HuH-7 (cell line): ENCODE measurements at regions not wholly inside any gene's neighbourhood (a gene's known extent, or its start where the extent isn't known, plus 50 kb on each side); places are given as distances from the start of the nearest gene placed in this dataset.
"Not testable (repeated sequence)": the region's sequence is repeated elsewhere in the genome, so short reads cannot be mapped to it uniquely, and the experiment has no call there.

Experiments used
- DNase-seq: peaks from one replicate; pipeline ENCODE4 v3.0.0; 2011; ENCODE audit warnings: low spot score

GRCh38 chr6:141877275-141877983, 255.3 kb upstream of the GJE1 start:
- peak; percentile 41 for DNase-seq

GRCh38 chr6:141874930-141875602, 257.7 kb upstream of the GJE1 start:
- no peak for DNase-seq

GRCh38 chr6:141869509-141869908, 263.2 kb upstream of the GJE1 start:
- not testable (repeated sequence) for DNase-seq

- no peak for DNase-seq
These were observed 265.0 kb upstream of the GJE1 start for GRCh38 chr6:141867767-141868166.

GRCh38 chr6:141866731-141867497, 265.8 kb upstream of the GJE1 start:
- DNase-seq: no peak

GRCh38 chr6:141851063-141851462, 281.7 kb upstream of the GJE1 start:
- DNase-seq: no peak

- no peak for DNase-seq
These were observed 284.5 kb upstream of the GJE1 start for GRCh38 chr6:141848029-141848890.

GRCh38 chr6:141846639-141847038, 286.1 kb upstream of the GJE1 start:
- no peak for DNase-seq

- DNase-seq: no peak
These were observed 289.4 kb upstream of the GJE1 start for GRCh38 chr6:141843178-141843834.

GRCh38 chr6:141833001-141833655, 299.6 kb upstream of the GJE1 start:
- no peak for DNase-seq

- no peak for DNase-seq
These were observed 302.2 kb upstream of the GJE1 start for GRCh38 chr6:141830530-141830929.

- no peak for DNase-seq
These were observed 303.0 kb upstream of the GJE1 start for GRCh38 chr6:141829566-141830360.

GRCh38 chr6:141824350-141824749, 308.4 kb upstream of the GJE1 start:
- no peak for DNase-seq

GRCh38 chr6:141815039-141815438, 317.7 kb upstream of the GJE1 start:
- DNase-seq: not testable (repeated sequence)

GRCh38 chr6:141809901-141810300, 322.8 kb upstream of the GJE1 start:
- DNase-seq: no peak

GRCh38 chr6:141808662-141809061, 324.1 kb upstream of the GJE1 start:
- DNase-seq: no peak

GRCh38 chr6:141800973-141801372, 331.8 kb upstream of the GJE1 start:
- not testable (repeated sequence) for DNase-seq

GRCh38 chr6:141790921-141791320, 341.8 kb upstream of the GJE1 start:
- DNase-seq: no peak

- DNase-seq: no peak
These were observed 344.6 kb upstream of the GJE1 start for GRCh38 chr6:141788096-141788495.

- DNase-seq: no peak
These were observed 349.1 kb upstream of the GJE1 start for GRCh38 chr6:141783585-141783984.
